ENCODE measurements at regions not wholly inside any gene's neighbourhood (a gene's known extent, or its start where the extent isn't known, plus 50 kb on each side); places are given as distances from the start of the nearest gene placed in this dataset.
"Not testable (repeated sequence)": the region's sequence is repeated elsewhere in the genome, so short reads cannot be mapped to it uniquely, and the experiment has no call there.

GRCh38 chr14:65972891-65973290 is 513.3 kb upstream of the CCDC196 start:
- no peak for DNase-seq

- no peak for DNase-seq
These were observed 510.3 kb upstream of the CCDC196 start for GRCh38 chr14:65975865-65976264.

GRCh38 chr14:65976761-65977404 is 509.3 kb upstream of the CCDC196 start:
- DNase-seq = no peak

GRCh38 chr14:65981192-65981843 is 504.9 kb upstream of the CCDC196 start:
- DNase-seq = no peak

- DNase-seq = no peak
These were observed 500.1 kb upstream of the CCDC196 start for GRCh38 chr14:65986041-65986440.

GRCh38 chr14:65989981-65990380 is 496.2 kb upstream of the CCDC196 start:
- no peak for DNase-seq

- DNase-seq = no peak
These were observed 495.1 kb upstream of the CCDC196 start for GRCh38 chr14:65991104-65991503.

GRCh38 chr14:65991935-65992334 is 494.2 kb upstream of the CCDC196 start:
- DNase-seq = not testable (repeated sequence)

- no peak for DNase-seq
These were observed 493.1 kb upstream of the CCDC196 start for GRCh38 chr14:65993103-65993502.

- no peak for DNase-seq
These were observed 492.2 kb upstream of the CCDC196 start for GRCh38 chr14:65993996-65994395.

- no peak for DNase-seq
These were observed 488.8 kb upstream of the CCDC196 start for GRCh38 chr14:65997347-65997746.

GRCh38 chr14:65999865-66000264 is 486.3 kb upstream of the CCDC196 start:
- DNase-seq = no peak

GRCh38 chr14:66000766-66001165 is 485.4 kb upstream of the CCDC196 start:
- no peak for DNase-seq

- no peak for DNase-seq
These were observed 484.8 kb upstream of the CCDC196 start for GRCh38 chr14:66001356-66001755.

- DNase-seq = no peak
These were observed 483.0 kb upstream of the CCDC196 start for GRCh38 chr14:66003082-66003730.

- DNase-seq = no peak
These were observed 480.2 kb upstream of the CCDC196 start for GRCh38 chr14:66005900-66006434.

GRCh38 chr14:66008631-66009030 is 477.5 kb upstream of the CCDC196 start:
- DNase-seq = peak; percentile 5

GRCh38 chr14:66009089-66009488 is 477.1 kb upstream of the CCDC196 start:
- DNase-seq = no peak

- no peak for DNase-seq
These were observed 475.5 kb upstream of the CCDC196 start for GRCh38 chr14:66010695-66011094.

- no peak for DNase-seq
These were observed 474.3 kb upstream of the CCDC196 start for GRCh38 chr14:66011855-66012254.

GRCh38 chr14:66013607-66014006 is 472.6 kb upstream of the CCDC196 start:
- DNase-seq = not testable (repeated sequence)

- DNase-seq = no peak
These were observed 470.9 kb upstream of the CCDC196 start for GRCh38 chr14:66015071-66015780.

GRCh38 chr14:66017927-66018326 is 468.2 kb upstream of the CCDC196 start:
- no peak for DNase-seq
